ENCODE measurements at regions not wholly inside any gene's neighbourhood (a gene's known extent, or its start where the extent isn't known, plus 50 kb on each side); places are given as distances from the start of the nearest gene placed in this dataset.
A peak's percentile ranks its signal among the peaks of the same experiment; 100 is the strongest.

GRCh38 chr2:35416391-35417140 is 939.0 kb upstream of the CRIM1 start:
- DNase-seq = no peak

DNA sequence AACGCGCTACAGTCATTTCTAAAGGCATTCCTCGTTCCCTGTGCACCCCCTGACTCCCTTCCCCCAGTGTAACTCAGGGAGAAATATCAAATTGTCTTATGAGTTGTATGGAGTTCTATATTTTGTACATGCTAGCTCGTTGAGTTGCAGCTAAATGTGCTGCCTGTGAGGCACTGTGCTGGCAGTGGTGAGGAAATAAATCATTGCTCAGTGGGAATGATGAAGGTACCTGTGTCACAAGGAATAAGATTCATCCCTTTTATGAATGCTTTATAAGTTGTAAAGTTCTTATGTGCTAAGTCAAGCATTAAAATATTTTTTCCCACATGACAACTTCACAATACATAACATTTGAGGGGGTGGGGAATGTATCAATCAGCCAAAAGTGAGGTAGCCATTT is 939.6 kb upstream of the CRIM1 start:
- no peak for DNase-seq

DNA sequence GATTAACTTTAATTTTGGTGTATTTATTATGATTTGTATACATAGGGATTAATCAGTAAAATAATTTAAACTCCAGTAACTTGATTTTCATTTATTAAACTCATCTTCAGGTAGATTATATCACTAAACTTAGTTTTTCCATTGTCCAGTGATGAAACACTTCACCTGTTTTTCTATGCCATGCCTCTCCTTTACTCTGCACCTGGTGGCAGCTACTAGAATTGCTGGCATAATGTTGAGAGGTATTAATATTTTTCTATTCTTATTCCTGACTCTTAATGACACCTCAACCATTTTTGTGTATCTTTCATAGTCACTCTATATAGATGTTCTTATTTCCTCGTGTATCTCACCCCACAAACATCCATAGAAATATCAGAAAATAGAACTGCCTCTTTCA is 940.3 kb upstream of the CRIM1 start:
- no peak for DNase-seq

DNA sequence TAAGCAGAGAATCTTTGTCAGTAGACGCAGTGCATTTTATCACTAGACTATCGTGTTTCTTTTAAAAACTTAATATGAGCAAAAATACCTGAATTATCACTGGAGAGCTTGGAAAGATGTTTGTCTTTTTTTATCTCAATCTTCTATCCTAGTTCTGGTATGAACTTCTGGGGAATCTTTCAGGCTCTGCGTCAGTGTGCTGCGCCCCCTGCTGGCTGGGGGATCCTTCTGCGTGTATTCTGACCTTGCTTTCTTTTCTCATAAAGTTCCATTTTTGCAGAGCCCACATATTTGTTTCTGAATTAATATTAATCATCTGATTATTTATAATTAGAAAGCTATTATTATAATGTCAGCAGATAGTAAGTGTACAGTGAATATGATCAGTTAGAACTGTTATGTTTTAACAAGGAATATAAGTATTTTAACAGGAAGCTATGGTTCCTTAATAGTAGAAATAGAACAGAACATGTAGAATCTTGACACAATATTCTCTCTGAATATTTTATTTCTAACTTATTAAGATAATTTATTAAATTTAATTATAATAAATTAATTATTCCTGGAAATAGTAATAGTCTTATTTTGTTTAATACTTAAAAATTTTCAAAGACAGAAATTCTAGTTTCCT is 945.0 kb upstream of the CRIM1 start:
- peak in 2 of 6 experiments; percentile 1 to 7 for DNase-seq

- DNase-seq = no peak
These were observed 945.8 kb upstream of the CRIM1 start for GRCh38 chr2:35409762-35410161.

DNA sequence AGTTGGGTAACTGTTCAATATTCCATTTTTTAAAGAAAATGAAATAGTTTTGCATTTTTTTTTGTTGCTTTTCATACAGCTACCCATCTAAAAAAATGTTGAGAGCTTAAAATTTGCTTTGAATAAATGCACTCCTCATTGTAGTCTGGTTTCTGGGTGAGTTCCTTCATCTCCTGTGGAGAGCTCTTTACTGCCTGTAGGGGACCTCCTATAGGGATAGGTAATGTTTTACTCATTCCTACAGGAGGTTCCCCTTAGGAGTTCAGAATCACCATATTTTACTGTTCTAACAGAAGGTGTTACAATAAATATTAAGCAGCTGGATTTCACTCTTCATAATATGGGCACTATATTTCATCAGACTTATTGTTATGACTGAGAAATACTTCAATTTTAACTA is 947.3 kb upstream of the CRIM1 start:
- no peak for DNase-seq

DNA sequence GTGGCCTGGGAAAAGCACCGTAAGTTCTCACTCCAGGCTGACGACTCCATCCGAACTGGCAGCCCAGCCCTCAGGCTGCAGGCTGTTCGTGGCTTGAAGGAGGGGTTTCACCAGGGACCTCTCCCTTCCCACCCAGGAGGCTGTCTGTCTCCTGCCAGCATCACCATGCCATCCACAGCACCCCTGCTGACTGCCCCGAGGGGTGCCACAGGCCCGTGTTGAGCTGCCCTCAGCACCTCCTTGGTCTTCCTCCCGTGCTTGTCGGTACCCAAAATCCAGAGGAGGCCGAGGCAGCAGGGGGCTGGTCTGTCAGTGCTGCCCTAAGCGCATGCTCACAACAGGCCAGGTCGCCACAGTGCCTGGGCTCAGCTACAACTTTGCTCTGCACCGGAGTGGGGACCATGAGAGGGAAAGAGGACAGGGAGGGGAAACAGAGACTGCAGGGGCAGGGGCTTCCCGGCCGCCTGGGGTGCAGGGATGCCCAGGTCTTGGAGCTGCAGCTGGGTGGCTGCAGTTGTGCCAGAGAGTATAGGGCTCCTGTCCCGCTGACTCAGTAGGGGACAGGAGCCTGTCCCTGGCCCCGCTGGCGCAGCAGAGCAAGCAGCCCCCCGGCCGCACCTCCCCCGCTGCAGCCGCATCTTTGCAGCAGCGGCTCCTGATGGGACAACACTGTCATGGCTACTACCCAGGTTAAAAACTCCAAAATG is 963.7 kb upstream of the CRIM1 start:
- DNase-seq = no peak

DNA sequence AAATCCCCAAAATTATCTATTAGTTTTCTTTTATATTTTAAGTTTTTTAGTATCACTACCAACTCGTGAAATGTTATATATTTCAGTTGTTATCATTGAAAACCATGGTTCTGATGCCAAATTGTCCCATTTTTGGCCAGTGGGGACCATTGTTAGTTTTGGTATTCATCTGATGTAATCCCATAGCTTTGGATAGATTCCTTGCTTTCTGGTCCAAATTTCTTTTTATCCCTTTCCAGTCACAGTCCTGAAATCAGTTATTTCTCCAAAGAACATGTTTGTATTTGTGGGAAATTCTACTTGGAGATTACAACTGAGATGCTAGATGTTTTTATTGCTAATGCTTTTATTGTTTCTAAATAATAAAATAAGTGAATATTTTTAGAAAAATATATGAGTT is 976.8 kb upstream of the CRIM1 start:
- no peak for DNase-seq

DNA sequence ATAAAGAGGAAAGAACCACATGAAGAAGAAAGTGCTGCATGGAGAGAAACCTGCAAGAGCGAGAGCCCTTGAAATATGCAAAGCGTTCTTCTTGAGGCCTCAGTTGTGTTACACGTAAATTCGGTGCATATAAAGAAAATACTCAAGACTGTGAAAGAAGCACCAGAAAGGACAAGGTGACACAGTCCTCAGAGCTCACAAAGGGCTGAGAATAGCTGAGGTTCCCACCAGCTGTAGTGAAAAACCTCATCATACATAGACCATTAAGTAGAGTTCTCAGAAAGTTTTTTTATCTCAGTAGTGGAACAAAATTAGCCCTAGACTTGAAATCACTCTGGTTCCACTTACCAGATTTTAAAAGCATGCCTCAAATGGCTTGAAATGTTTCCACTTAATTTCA is 980.7 kb upstream of the CRIM1 start:
- DNase-seq = no peak

DNA sequence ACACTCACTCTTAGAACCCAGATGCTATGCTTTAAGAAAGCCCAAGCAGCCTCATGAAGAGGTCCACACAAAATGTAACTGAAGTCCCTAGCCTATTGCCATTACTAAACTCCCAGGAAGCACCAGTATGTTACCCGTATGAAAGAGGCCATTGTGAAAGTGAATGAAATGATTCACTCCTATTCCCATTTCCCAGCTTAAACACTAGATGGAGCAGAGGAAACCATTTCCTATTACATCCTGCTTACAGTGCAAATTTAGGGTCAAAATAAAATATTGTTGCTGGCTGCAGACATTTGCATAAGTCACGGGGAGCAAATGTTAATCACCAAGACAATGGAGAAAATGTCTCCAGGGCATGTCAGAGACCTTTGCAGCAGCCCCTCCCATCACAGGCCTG is 989.7 kb upstream of the CRIM1 start:
- DNase-seq = no peak

GRCh38 chr2:35356332-35356731 is 999.2 kb upstream of the CRIM1 start:
- DNase-seq = no peak

- DNase-seq = no peak
These were observed 1000.5 kb upstream of the CRIM1 start for GRCh38 chr2:35355056-35355455.

DNA sequence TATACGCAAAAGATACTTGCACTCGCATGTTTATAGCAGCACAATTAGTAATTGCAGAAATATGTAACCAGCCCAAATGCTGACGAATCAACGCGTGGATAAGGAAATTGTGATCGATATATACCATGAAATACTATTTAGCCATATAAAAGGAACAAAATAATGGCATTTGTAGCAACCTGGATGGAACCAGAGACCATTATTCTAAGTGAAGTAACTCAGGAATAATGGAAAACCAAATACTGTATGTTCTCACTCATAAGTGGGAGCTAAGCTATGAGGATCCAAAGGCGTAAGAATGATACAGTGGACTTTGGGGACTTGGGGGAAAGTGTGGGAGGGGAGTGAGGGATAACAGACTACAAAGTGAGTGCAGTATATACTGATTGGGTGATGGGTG is 1008.0 kb upstream of the CRIM1 start:
- DNase-seq = no peak

DNA sequence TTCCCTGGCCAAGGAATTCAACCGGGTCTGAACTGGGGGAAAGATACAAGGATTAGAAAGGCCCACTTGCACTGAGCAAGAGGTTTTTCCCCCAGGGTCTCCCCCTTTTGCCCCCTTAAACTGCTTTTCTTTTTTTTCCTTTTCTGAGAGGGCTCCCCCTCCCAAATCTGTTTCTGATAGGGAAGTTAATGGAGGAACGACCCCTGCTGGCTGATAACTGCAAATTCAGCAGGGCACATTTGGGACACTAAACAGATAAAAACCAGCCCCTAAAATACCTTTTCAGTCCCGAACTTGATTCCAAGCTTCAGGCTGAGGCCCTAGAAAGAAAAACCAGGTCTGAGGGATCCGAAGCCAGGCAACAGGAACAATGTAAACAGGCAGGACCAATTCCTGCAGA is 1012.4 kb upstream of the CRIM1 start:
- DNase-seq = no peak

DNA sequence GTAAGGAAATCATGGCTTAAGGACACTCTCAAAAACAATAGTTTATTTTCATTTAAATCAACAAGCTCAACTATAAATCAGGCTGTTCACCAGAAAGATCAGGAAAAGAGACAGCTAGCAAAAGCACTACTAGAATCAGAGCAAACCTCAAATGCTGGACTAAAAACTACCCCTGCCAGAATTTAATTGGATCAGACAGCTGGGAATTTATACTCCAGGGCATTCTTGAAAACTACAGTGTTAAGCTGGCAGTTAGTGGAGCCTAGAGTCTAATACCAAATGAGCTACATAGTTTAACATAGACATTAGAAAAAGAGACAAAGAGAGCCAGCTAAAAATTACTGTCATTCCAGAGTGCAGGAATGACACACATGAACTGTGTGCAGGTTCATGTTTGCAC is 1016.4 kb upstream of the CRIM1 start:
- no peak for DNase-seq

- no peak for DNase-seq
These were observed 1017.7 kb upstream of the CRIM1 start for GRCh38 chr2:35337922-35338321.

GRCh38 chr2:35314049-35314448 is 1041.5 kb upstream of the CRIM1 start:
- no peak for DNase-seq

DNA sequence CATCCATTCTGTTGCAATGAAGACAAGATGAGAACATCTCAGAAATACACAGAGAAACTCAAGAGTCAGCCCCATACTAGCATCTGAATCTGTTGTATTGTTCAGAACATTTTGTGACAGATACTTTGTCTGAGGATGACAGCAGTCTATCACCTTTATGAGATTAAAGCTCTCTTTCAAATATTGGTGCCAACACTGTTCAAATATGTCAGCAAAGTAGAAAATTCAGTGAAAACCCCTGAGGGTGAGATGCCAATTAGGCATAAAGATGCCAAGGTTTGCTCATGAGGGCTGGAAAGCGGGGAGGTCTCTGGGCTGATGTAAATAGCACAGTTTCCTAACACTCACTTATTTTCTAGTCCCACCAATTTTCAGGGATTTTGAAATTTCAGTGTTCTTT is 1054.2 kb upstream of the CRIM1 start:
- no peak for DNase-seq

DNA sequence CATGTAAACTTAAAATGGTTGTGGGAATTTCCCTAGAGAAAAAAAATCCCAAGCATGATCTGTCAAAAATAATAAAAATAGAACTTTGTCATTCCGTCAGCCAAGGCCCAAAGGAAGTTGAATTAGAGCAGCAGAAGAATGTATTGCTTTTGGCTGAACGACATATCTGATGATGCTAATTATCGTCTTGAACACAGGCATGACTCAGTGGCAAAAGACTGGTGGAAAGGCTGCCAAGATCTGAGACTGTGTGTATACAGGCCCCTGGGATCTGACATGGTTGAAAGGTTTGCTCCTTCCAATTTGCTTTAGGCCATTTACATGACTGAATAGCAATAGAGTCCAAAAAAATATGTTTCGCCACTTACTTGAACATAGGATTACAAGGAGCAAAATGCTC is 1057.1 kb upstream of the CRIM1 start:
- DNase-seq = no peak

DNA sequence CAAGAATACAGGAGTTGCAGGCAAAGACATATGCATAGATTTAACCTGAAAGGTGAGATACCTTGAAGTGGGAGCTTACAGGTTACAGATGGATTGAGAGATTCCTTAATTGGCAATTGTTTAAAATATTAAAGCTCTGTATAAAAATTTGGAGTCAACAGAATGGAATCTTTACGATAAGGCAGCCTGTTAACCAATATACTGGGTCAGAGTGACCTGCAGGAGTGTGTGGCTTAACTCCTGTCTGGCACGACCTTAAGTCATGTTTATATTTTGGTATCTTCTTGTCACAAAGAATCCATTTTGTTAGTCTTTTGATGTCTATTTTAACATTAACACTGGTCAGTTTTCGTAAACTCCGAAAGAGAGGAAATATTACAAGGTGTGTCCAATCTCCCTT is 1058.2 kb upstream of the CRIM1 start:
- no peak for DNase-seq

DNA sequence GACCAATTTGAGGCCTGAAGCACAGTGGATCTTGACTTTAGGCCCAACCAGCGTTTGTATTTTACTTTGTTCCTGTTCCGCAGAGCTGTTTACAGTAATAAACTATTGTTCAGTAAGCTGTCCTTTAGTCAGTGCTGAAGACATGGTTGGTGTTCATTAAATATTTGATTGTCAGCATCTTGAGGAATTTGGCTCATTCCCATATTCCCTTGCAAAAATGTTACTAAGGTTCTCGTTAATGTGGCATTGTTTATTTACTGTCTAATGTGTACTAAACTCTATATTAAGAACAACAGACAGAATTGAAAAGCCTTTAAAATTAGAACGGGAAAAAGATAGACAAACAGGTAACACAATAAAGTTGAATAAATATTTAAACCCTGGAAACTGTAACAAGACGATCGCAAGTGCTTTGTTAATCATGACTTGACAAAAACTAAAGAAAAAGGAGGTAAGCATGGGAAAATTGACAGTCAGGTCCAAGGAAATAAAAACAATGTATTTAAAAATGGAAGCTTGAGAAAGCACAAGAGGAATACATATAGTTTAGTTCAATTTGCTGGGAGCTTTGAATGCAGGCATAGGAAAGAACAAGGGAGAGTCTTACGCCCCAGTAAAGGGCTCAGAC is 1060.8 kb upstream of the CRIM1 start:
- no peak for DNase-seq

DNA sequence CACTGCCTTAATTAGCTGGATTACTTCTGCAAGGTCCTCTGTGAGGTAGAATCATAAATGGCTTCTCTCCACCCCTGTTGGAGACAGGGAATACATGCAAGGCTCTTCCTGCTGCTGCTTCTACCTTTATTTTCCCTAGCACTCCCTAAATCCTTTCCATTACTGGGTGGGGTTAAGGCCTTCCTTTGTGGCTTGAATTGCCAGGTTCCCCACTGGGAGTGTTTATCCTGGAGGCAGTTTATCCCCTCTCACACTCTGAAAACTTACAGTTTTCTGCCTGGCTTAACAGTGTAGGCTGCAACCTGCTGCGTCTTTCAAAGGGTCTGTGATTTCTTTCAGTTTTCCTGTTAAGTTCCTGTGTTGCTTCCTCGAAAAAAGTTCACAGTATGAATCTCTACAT is 1062.3 kb upstream of the CRIM1 start:
- DNase-seq = no peak

DNA sequence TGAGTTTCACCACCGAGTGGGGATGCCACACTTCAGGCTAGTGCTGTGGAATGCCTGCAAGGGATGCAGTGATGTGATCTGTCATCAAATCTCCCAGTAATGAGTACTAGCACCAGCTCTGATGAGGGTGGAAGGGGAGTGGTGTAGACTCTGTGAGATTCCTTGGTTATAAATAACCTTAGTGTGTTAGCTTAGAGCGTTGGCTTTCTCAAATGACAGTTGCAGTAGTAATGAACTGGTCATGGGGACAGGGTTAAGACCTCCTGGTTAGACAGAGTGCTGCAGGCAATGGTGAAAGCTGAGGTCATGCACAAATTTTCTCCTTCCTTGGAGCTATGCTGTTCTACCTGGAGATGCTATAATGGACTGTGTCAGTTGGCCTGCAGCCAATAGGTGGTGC is 1063.4 kb upstream of the CRIM1 start:
- no peak for DNase-seq

DNA sequence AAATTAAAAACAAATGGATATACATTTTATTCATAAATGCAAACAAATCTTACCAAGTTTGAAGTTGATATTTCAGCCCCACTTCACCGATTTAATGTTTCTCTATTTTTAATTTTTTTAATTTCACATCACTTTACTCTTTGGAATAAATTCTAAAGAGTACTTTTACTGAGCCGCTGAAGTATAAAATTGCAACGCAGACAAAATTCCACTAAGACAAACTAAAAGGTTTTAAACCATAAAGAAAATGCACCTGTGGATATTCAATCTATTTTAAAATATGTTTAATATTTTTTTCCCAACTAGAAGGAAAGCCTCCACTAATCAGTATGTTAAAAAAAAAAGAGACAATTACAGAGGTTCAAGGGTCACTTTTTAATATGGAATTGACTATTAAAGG is 1073.9 kb upstream of the CRIM1 start:
- no peak for DNase-seq
